ENCODE measurements at regions not wholly inside any gene's neighbourhood (a gene's known extent, or its start where the extent isn't known, plus 50 kb on each side); places are given as distances from the start of the nearest gene placed in this dataset.

GRCh38 chr16:55964923-55965475, 89.8 kb upstream of the CES5A start:
- no peak for DNase-seq (ENCODE audit: low read depth)
- H3K4me3 ChIP-seq (ENCODE audit: low read depth, low read length): no peak overlapping the region

- no peak overlapping the region for H3K4me3 ChIP-seq (ENCODE audit: low read depth, low read length)
- DNase-seq (ENCODE audit: low read depth): no peak
Observed at GRCh38 chr16:55955845-55956244, 80.7 kb upstream of the CES5A start.

- DNase-seq (ENCODE audit: low read depth): no peak
- H3K4me3 ChIP-seq (ENCODE audit: low read depth, low read length): no peak overlapping the region
Observed at GRCh38 chr16:55955424-55955823, 80.3 kb upstream of the CES5A start.

GRCh38 chr16:55954906-55955305, 79.7 kb upstream of the CES5A start:
- H3K4me3 ChIP-seq (ENCODE audit: low read depth, low read length): no peak overlapping the region
- DNase-seq (ENCODE audit: low read depth): no peak

- no peak for DNase-seq (ENCODE audit: low read depth)
- no peak overlapping the region for H3K4me3 ChIP-seq (ENCODE audit: low read depth, low read length)
Observed at GRCh38 chr16:55949518-55949917, 74.3 kb upstream of the CES5A start.

GRCh38 chr16:55948230-55948629, 73.1 kb upstream of the CES5A start:
- DNase-seq (ENCODE audit: low read depth): no peak
- no peak overlapping the region for H3K4me3 ChIP-seq (ENCODE audit: low read depth, low read length)

- no peak for DNase-seq (ENCODE audit: low read depth)
- no peak overlapping the region for H3K4me3 ChIP-seq (ENCODE audit: low read depth, low read length)
Observed at GRCh38 chr16:55947366-55947765, 72.2 kb upstream of the CES5A start.

GRCh38 chr16:55944377-55944802, 69.2 kb upstream of the CES5A start:
- no peak overlapping the region for H3K4me3 ChIP-seq (ENCODE audit: low read depth, low read length)
- DNase-seq (ENCODE audit: low read depth): peak; percentile 25

- H3K4me3 ChIP-seq (ENCODE audit: low read depth, low read length): no peak overlapping the region
- no peak for DNase-seq (ENCODE audit: low read depth)
Observed at GRCh38 chr16:55943267-55943666, 68.1 kb upstream of the CES5A start.

GRCh38 chr16:55942821-55943220, 67.6 kb upstream of the CES5A start:
- DNase-seq (ENCODE audit: low read depth): no peak
- no peak overlapping the region for H3K4me3 ChIP-seq (ENCODE audit: low read depth, low read length)

GRCh38 chr16:55941552-55941951, 66.4 kb upstream of the CES5A start:
- DNase-seq (ENCODE audit: low read depth): no peak

GRCh38 chr16:55938126-55938525, 63.0 kb upstream of the CES5A start:
- no peak overlapping the region for H3K4me3 ChIP-seq (ENCODE audit: low read depth, low read length)
- DNase-seq (ENCODE audit: low read depth): no peak

More at GRCh38 chr16:55941552-55941951, 66.4 kb upstream of the CES5A start:
- H3K4me3 ChIP-seq (ENCODE audit: low read depth, low read length): no peak overlapping the region

- H3K4me3 ChIP-seq (ENCODE audit: low read depth, low read length): no peak overlapping the region
- DNase-seq (ENCODE audit: low read depth): no peak
Observed at GRCh38 chr16:55933038-55933437, 57.9 kb upstream of the CES5A start.

- DNase-seq (ENCODE audit: low read depth): no peak
- no peak overlapping the region for H3K4me3 ChIP-seq (ENCODE audit: low read depth, low read length)
Observed at GRCh38 chr16:55930036-55930435, 54.9 kb upstream of the CES5A start.

GRCh38 chr16:55929181-55929580, 54.0 kb upstream of the CES5A start:
- no peak for DNase-seq (ENCODE audit: low read depth)
- H3K4me3 ChIP-seq (ENCODE audit: low read depth, low read length): no peak overlapping the region

GRCh38 chr16:55925242-55925641, 50.1 kb upstream of the CES5A start:
- no peak overlapping the region for H3K4me3 ChIP-seq (ENCODE audit: low read depth, low read length)

More at GRCh38 chr16:55925242-55925641, 50.1 kb upstream of the CES5A start:
- no peak for DNase-seq (ENCODE audit: low read depth)
